COLO829 (cell line): ENCODE measurements at regions not wholly inside any gene's neighbourhood (a gene's known extent, or its start where the extent isn't known, plus 50 kb on each side); places are given as distances from the start of the nearest gene placed in this dataset.
"Not testable (repeated sequence)": the region's sequence is repeated elsewhere in the genome, so short reads cannot be mapped to it uniquely, and the experiment has no call there.

Experiments
- DNase-seq: peaks from one replicate; pipeline ENCODE4 v3.0.0; 2012; ENCODE audit warnings: low spot score

DNA sequence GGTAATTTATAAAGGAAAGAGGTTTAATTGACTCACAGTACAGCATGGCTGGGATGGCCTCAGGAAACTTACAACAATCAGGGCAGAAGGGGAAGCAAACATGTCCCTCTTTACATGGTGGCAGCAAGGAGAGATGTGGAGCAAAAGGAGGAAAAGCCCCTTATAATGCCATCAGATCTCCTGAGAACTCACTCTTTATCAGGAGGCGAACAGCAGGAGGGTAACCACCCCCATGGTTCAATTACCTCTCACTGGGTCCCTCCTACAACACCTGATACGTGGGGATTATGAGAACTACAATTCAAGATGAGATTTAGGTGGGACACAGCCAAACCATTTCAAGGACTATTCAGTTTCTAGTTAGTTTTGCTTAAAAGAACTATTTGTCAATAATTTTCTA is 453.3 kb downstream of the C12orf50 start:
- no peak for DNase-seq

DNA sequence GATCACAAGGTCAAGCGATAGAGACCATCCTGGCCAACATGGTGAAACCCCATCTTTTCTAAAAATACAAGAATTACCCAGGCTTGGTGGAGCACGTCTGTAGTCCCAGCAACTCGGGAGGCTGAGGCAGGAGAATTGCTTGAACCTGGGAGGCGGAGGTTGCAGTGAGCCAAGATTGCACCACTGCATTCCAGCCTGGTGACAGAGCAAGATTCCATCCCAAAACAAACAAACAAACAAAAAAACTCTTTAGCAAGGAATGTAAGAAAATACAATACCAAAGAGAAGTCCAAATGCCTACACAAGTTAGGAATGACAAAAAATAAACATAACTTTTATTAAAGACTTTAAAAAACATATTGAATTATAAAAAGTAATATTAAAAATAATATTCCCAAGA is 462.3 kb downstream of the C12orf50 start:
- DNase-seq: not testable (repeated sequence)

- no peak for DNase-seq
These were observed 472.2 kb downstream of the C12orf50 start for GRCh38 chr12:87556985-87557384.

DNA sequence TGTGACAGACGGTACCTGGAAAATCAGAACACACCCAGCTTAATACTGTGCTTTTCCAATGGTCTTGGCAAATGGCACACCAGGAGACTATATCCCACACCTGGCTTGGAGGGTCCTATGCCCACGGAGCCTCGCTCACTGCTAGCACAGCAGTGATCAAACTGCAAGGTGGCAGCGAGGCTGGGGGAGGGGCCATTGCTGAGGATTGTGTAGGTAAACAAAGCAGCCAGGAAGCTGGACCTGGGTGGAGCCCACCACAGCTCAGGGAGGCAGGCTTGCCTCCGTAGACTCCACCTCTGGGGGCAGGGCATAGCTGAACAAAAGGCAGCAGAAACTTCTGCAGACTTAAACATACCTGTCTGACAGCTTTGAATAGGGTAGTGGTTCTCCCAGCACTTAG is 498.0 kb downstream of the C12orf50 start:
- not testable (repeated sequence) for DNase-seq

DNA sequence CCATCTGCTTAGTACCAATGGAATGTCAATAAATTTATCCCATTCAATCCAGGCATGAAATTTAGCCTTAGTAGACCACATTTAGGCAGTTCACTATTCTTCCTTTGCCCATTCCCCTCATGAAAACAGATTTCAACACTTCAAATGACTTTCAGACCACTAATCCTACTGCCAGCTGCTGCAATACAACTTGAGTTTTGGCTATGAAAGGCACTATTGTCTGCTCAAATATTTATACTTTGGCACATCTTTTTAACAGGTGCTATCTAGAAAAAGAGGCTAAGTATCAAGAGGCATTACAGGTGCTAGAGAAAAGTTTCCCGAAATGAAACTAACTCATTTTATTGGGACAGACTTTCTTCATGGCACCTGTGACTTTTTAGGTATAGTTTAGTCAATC is 499.8 kb downstream of the C12orf50 start:
- DNase-seq: no peak

GRCh38 chr12:87520968-87521367 is 508.2 kb downstream of the C12orf50 start:
- no peak for DNase-seq

- no peak for DNase-seq
These were observed 510.7 kb downstream of the C12orf50 start for GRCh38 chr12:87518481-87518880.

- no peak for DNase-seq
These were observed 511.2 kb downstream of the C12orf50 start for GRCh38 chr12:87518036-87518435.

- DNase-seq: no peak
These were observed 515.5 kb downstream of the C12orf50 start for GRCh38 chr12:87513536-87514280.

- DNase-seq: peak; percentile 51
These were observed 517.8 kb downstream of the C12orf50 start for GRCh38 chr12:87511371-87511770.

DNA sequence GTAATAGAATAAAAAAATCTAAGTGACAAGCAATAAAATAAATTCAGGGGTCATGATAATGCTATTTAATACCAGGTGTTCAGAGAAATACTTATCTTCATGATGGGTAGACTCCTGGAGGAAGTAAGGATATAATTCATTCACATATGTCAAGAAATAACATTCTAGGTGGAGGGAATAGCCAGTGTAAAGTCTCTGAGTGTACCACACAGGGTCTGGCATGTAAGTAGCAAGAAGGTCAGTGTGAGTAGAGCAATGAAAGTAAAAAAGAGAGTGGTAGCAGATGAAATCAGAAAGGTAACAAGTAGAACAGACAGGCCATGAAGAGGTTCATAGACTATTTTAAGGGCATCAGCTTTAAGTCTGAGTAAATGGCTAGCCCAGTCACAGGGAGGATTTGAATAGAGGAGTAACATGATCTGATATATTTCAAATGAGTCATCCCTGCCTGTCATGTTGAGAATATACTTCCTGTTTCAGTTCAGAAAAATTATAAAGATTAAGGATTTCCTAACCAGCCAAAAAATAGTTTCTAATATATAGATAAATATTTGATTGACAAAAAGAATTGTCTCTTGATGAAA is 519.9 kb downstream of the C12orf50 start:
- peak; percentile 65 for DNase-seq

DNA sequence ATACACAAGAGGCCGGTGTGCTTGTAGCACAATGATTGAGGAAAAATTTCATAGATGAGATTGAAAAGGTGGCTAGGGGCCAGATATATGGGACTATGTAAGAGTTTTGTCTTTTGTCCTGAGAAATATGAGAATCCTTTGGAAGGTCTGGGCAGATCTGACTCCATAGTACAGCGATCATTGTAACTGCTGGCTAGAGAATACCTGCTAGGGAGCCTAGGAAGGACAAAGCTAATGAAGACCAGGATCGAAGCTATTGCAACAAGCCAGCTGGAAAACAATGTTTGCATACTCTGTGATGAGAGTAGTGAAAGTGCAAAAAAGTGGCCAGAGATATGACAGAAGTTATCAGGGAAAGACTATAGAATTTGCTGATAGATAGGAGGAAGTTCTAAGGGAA is 537.6 kb downstream of the C12orf50 start:
- DNase-seq: no peak

DNA sequence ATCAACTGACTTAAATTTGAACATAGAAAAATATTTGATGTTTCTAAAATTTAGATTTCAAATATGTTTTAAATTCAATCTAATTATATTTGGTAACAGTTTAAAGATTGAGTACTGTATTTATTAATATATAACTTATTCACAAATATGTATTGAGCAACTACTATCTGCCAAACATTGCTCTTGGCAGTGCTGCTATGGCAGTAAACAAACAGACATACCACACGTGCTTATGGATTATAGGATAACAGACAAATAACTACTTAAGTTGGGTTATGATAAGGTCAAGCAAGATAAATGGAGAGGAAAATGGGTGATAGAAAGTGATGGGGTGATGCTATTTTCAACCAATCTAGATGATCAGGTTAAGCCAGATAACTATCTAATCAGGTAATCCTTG is 538.1 kb downstream of the C12orf50 start:
- DNase-seq: no peak

GRCh38 chr12:87469295-87469694 is 559.9 kb downstream of the C12orf50 start:
- no peak for DNase-seq

GRCh38 chr12:87467936-87468335 is 561.3 kb downstream of the C12orf50 start:
- no peak for DNase-seq

GRCh38 chr12:87464565-87464964 is 564.6 kb downstream of the C12orf50 start:
- DNase-seq: no peak

DNA sequence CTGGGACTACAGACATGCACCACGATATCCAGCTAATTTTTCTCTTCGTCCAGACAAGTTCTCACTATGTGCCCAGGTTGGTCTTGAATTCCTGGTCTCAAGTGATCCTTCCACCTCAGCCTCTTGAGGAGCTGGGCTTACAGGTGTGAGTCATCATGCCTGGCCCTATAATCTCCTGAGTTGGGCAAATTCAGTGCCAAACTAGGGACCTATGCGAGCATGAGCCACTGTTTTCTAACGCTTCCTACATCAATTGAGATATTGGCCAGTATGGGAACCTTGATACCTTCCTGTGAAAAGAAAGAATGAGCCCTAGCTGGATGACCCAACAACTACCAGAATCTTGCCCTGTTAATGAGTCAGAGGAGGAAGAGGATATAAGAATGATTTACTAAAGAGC is 585.2 kb downstream of the C12orf50 start:
- DNase-seq: no peak

DNA sequence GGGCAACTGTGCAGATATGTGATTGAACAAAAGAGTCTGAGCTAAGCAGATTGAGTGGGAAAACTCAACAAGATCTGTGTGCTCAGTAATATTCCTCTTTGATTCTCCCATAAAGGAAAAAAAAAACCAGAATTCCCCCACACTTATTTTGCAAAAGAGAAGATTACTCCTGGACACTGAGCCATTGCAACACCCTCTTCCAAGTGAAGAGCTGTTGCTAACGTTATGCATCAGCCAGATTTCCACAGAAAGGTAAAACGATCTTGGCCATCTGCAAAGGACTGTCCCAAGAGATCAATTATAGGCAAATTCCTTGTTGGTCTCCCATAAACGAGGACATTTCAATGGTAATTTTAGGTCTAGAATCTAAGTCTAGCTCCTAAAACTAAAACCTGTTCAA is 587.7 kb downstream of the C12orf50 start:
- no peak for DNase-seq

DNA sequence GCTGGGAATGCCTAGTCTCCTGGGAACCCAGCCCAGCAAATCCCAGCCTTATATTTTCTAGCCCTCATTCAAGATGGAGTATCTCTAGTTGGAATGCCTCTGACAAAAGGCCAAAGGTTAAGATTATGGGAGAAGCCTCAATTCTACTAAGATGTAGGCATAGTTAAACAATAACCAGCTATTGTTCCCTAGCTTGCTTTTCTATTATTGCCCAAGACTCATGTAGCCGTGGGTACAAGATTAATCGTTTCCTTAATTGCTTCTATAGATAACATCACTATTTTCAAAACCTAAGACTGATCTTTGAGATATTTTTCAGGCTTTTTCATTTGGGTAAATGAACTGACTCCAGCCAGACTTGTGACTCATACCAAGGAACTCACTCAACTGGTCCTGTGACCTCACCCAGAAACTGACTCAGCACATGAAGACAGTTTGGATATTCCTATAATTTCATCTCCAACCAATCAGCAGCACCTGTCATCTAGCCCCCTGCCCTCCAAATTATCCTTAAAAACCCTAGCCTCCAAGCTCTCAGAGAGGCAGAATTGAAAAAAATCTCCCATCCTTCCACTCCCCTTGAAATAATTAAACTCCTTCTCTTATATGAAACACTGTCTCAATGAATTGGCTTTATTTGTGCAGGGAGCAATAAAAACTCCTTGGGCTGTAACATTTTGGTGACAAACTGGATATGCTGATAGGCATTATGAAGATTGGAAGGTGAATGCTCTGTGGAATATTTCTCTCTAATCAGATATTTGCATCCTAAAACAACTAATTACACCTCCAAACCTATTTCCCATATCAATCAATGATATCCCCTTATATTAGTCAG is 589.0 kb downstream of the C12orf50 start:
- DNase-seq: peak; percentile 61

- no peak for DNase-seq
These were observed 598.8 kb downstream of the C12orf50 start for GRCh38 chr12:87430444-87430843.

GRCh38 chr12:87428701-87429277 is 600.4 kb downstream of the C12orf50 start:
- DNase-seq: peak; percentile 65

GRCh38 chr12:87427770-87428169 is 601.4 kb downstream of the C12orf50 start:
- peak; percentile 43 for DNase-seq
